Kidney epithelial cell (primary cell): ENCODE measurements at regions not wholly inside any gene's neighbourhood (a gene's known extent, or its start where the extent isn't known, plus 50 kb on each side); places are given as distances from the start of the nearest gene placed in this dataset.

Source experiments
- DNase-seq: peaks from one replicate; pipeline ENCODE4 v3.0.0-alpha.2; 2010; ENCODE audit warnings: low read depth
- H3K27me3 ChIP-seq: 2 replicates; pipeline ENCODE4 v1.6.0; 2011; ENCODE audit warnings: low read length; ENCODE audit not compliant: control insufficient read depth, insufficient read depth
- H3K36me3 ChIP-seq: 2 replicates; pipeline ENCODE4 v1.5.1; 2011; ENCODE audit warnings: low read length; ENCODE audit not compliant: control insufficient read depth, insufficient read depth
- H3K4me3 ChIP-seq: 2 replicates; pipeline ENCODE4 v1.5.1; 2011; ENCODE audit warnings: low read depth, mild to moderate bottlenecking, control low read depth, low read length
- TF ChIP-seq, protein P1 (sequence below): IDR thresholded peaks from 2 replicates; pipeline ENCODE4 v1.5.1; 2011; ENCODE audit warnings: mild to moderate bottlenecking, moderate library complexity, low read length, control low read depth, inconsistent platforms; ENCODE audit not compliant: insufficient read depth, poor library complexity, severe bottlenecking

DNA sequence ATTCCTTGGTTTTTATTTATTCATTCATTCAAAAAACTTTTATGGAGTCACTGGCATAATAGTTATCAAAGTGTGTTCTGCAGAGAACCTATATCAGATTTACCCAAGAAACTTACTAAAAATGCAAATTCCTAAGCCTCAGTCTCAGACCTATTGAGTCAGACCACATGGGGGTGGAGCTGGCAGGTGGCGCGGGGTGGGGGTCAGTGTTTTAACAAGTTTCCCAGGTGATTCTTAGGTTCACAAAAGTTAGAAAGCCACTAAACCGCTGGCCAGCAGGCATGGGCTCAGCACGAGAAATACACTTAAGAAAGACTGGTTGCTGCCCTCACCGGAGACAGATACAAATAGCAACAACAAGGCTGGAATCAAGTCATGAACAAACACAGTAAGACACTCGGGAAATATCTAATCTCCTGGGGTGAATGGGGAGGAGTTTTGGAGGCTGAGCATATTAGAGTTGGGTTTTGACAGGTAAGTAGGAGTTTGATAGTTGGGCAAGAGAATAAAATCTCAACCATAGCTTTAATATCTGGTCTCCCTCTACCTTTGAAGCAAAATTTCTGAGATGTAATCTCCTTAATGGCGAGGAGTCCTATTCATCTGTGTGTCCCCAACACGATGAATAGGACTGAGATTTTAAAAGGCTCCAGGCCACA, 167.5 kb upstream of the NECTIN1 start:
- peaks cover 11% of the 10 kb centered on the region for H3K27me3 ChIP-seq
- H3K36me3 ChIP-seq, result no peaks in the 10 kb centered on the region
- no peak for DNase-seq
- H3K4me3 ChIP-seq, result no peak overlapping the region
- TF ChIP-seq, protein P1, sequence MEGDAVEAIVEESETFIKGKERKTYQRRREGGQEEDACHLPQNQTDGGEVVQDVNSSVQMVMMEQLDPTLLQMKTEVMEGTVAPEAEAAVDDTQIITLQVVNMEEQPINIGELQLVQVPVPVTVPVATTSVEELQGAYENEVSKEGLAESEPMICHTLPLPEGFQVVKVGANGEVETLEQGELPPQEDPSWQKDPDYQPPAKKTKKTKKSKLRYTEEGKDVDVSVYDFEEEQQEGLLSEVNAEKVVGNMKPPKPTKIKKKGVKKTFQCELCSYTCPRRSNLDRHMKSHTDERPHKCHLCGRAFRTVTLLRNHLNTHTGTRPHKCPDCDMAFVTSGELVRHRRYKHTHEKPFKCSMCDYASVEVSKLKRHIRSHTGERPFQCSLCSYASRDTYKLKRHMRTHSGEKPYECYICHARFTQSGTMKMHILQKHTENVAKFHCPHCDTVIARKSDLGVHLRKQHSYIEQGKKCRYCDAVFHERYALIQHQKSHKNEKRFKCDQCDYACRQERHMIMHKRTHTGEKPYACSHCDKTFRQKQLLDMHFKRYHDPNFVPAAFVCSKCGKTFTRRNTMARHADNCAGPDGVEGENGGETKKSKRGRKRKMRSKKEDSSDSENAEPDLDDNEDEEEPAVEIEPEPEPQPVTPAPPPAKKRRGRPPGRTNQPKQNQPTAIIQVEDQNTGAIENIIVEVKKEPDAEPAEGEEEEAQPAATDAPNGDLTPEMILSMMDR, result no peak

DNA sequence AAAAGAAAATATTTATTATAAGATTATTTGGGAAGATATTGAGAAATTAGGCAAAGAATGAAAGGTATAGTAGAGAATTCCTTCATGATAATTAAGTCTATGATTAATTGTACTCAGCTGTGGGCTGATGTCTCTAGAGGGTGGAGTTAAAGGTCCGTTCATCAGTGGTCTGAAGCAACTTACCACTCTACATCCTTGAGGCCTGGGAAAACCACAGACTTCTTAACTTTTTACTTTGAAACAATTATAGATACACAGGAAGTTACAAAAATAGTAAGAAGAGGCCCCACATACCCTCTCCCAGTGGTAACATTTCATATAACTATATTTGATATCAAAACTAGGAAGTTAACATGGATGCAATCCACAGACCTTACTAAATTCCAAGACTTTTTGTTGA, 167.0 kb upstream of the NECTIN1 start:
- no peak for DNase-seq
- Histone ChIP-seq H3K36me3 (no peaks in the 10 kb centered on the region), H3K4me3 (no peak overlapping the region), H3K27me3 (peaks cover 13% of the 10 kb centered on the region)
- TF ChIP-seq, protein P1, result no peak

DNA sequence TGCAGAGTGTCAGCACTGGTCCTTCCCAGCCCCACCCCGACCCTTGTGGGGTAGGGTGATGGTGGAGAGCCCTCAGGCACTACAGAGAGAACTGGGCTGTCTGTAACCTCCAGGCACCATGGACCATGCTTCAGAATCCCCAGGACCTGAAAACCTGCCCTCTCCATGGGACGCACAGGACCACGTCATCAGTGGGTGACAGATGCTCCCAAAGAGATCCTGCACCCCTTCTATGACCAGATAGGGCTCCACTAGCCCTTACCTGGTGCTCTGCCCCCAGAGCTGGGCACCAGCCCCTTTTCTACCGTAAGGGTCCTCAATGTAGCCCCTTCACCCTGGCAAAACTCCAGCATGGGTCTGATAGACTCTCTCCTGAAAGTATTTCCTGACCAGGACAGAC, 165.9 kb upstream of the NECTIN1 start:
- H3K36me3 ChIP-seq, result no peaks in the 10 kb centered on the region
- H3K27me3 ChIP-seq, result peaks cover 16% of the 10 kb centered on the region
- H3K4me3 ChIP-seq, result no peak overlapping the region
- TF ChIP-seq, protein P1, result no peak
- no peak for DNase-seq

DNA sequence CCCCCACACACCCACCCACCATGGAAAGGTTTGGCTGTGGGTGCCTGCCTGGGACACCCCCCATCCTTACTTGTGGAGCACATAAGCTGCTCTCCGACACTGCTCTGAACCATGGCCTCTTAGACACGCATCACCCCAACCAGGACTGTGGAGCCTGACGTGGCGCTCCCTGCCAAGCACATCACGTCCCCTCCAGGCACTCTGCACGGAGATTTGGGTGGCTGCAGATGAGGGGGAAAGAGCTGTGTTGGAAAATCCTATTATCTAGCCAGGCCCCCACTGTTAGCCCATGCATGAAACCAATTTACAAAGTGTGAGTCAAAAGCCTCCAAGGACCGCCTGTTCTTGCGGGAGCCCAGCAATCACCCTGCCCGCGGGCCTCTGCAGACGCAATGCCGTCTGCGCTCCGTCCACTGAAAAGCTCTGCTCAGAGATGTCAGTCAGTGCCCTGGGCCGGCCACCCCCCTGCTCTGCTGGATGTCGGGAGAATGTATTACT, 163.4 kb upstream of the NECTIN1 start:
- no peaks in the 10 kb centered on the region for H3K36me3 ChIP-seq
- H3K27me3 ChIP-seq, result peaks cover 14% of the 10 kb centered on the region
- TF ChIP-seq, protein P1, result no peak
- DNase-seq, result no peak
- H3K4me3 ChIP-seq, result no peak overlapping the region

DNA sequence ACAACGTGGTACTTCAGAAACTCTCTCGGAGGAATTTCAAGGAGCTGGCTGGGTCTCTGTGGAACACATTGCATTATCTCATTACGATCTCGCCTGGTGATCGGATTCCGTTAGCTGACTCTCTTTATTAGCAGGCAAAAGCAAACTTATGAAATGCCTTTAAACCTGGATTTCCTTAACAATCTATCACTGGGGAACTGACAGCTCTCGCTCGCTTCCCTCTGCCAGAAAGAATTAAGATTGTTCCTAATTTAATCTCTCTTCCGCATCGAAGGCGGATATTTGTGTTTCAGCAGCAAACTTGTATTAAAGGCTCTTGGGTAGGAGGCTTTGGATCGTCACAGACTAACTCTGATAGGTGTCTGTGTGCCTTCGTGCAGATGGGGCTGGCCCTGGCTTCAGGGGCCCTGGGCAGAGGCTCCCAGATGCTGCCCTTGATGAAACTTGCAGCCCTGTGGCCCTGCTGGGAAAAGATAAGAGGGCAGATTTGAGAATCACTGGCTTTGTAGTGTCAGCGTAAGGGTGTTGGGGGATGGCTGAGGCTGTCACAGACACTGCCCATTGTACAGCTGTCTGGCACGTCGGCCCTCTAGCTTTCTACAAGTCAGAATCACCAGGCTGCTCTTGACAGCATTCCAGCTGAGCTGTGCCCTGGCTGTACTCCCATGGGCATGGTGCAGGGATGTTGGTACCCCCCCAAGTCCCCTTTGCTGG, 162.2 kb upstream of the NECTIN1 start:
- TF ChIP-seq, protein P1, result no peak
- Histone ChIP-seq H3K36me3 (no peaks in the 10 kb centered on the region), H3K4me3 (no peak overlapping the region), H3K27me3 (peaks cover 14% of the 10 kb centered on the region)
- no peak for DNase-seq
